Hepatocyte (in vitro differentiated cells): ENCODE measurements at regions not wholly inside any gene's neighbourhood (a gene's known extent, or its start where the extent isn't known, plus 50 kb on each side); places are given as distances from the start of the nearest gene placed in this dataset.

Source experiments
- CTCF ChIP-seq: fragments of 200-600 bp; sonication (generic); IDR thresholded peaks from 2 replicates; pipeline ENCODE4 v1.5.1; 2016; ENCODE audit warnings: antibody characterized with exemption, mild to moderate bottlenecking; ENCODE audit not compliant: poor library complexity
- EZH2 ChIP-seq: fragments of 200-600 bp; sonication (generic); IDR thresholded peaks from 2 replicates; pipeline ENCODE4 v1.6.1; 2016; ENCODE audit warnings: antibody characterized with exemption, mild to moderate bottlenecking, borderline replicate concordance

GRCh38 chr15:38888701-38889221, 324.1 kb upstream of the RASGRP1 start:
- TF ChIP-seq CTCF (no peak), EZH2 (no peak)
